Activated naive CD4-positive, alpha-beta T cell treated with anti-CD3 and anti-CD28 coated beads, Interleukin-2, amount 10 ng/mL, durations not matched to agents 7 days and 5 days (primary cell): ENCODE measurements at regions not wholly inside any gene's neighbourhood (a gene's known extent, or its start where the extent isn't known, plus 50 kb on each side); places are given as distances from the start of the nearest gene placed in this dataset.
A peak's percentile ranks its signal among the peaks of the same experiment; 100 is the strongest.

ENCODE experiments used
- CTCF ChIA-PET: fragments of 350-600 bp; sonication (Branson Sonifier 250); formaldehyde crosslinking; loops from one replicate; lab custom pipeline; 2021; ENCODE audit warnings: antibody characterized with exemption; lab: Charles Lee
- DNase-seq: peaks from one replicate; pipeline ENCODE4 v3.0.0-alpha.2; 2020
- H3K27ac Mint-ChIP-seq: one replicate; pipeline ENCODE4 v1.8.0; 2021; ENCODE audit warnings: mild to moderate bottlenecking, moderate library complexity, mixed read lengths
- H3K27me3 Mint-ChIP-seq: one replicate; pipeline ENCODE4 v1.8.0; 2021; ENCODE audit warnings: mild to moderate bottlenecking, mixed read lengths
- H3K36me3 Mint-ChIP-seq: one replicate; pipeline ENCODE4 v1.8.0; 2021; ENCODE audit warnings: mixed read lengths
- H3K4me1 Mint-ChIP-seq: one replicate; pipeline ENCODE4 v1.8.0; 2021; ENCODE audit warnings: mixed read lengths
- H3K4me3 Mint-ChIP-seq: one replicate; pipeline ENCODE4 v1.8.0; 2021; ENCODE audit warnings: mild to moderate bottlenecking, moderate library complexity, mixed read lengths
- H3K9me3 Mint-ChIP-seq: one replicate; pipeline ENCODE4 v1.8.0; 2021; ENCODE audit warnings: mixed read lengths

DNA sequence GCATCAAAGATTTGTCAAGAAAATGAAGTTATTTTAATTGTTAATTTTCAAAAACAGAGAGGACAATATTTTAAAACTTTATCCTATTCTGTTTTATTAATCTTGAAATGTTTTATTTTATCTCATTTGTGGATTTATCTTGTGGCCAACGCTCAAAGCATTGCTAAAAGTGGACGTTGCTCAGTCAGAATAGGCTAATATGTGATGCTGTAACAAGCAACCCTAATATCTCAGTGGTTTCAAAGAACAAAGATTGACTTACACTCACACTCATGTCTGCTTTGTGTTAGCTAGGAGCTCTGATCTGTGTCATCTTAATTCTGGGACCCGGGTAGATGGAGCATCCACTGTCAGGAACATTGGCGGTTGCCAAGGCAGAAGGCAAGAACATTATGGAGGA lies 86.0 kb upstream of the PLCL2 start:
- no peak overlapping the region for H3K27ac Mint-ChIP-seq

DNA sequence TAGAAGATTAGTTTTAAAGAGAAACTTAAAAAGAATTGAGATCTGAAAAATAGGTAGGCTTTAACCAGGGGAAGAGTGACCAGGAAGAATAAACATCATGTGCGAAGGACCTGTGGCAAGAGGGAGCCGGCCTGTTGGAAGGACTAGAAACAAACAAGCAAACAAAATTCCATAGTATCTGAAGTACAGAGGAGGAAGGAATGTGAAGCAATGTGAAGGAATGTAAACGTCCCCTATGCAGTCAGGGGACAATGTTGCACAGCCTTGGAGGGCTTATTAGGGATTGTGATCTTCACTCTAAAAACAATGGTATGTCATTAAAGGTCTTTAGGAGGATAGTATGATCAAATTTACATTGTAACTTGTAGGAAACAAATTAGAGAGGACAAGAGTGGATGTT lies 84.4 kb upstream of the PLCL2 start:
- CTCF ChIA-PET = no interaction called here
- Mint-ChIP-seq H3K4me1 (peaks cover 24% of the 10 kb centered on the region), H3K27me3 (peaks cover 4% of the 10 kb centered on the region), H3K9me3 (peaks cover 7% of the 10 kb centered on the region), H3K27ac (peak overlapping the region; percentile 6), H3K36me3 (peaks cover 2% of the 10 kb centered on the region), H3K4me3 (no peak overlapping the region)
- no peak for DNase-seq

More for the DNA sequence above, 86.0 kb upstream of the PLCL2 start:
- Mint-ChIP-seq H3K27me3 (peaks cover 4% of the 10 kb centered on the region), H3K4me1 (peaks cover 24% of the 10 kb centered on the region), H3K36me3 (peaks cover 2% of the 10 kb centered on the region), H3K4me3 (no peak overlapping the region), H3K9me3 (peaks cover 7% of the 10 kb centered on the region)
- CTCF ChIA-PET = no interaction called here
- DNase-seq = no peak

DNA sequence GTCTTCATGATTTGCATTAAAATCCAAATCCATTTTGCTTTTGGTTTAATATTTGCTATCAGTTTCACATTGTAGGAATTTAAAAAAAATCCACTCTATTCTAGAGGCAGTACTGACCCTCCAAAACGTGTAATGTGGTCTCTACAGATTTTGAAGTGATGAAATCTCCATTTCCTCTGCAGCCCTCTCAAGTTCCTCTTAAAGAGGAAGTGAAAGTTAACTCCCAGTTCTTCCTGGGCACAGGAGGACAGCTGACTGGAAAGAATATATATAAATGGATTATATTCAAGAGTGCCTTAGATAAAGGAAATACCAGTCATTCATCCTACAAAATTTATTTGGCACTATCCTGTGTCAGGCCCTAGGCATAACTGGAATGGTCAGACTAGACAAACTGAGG lies 83.5 kb upstream of the PLCL2 start:
- no peak overlapping the region for H3K4me3 Mint-ChIP-seq
- peaks cover 2% of the 10 kb centered on the region for H3K36me3 Mint-ChIP-seq
- CTCF ChIA-PET = no interaction called here
- H3K9me3 Mint-ChIP-seq = peaks cover 7% of the 10 kb centered on the region
- H3K4me1 Mint-ChIP-seq = peaks cover 24% of the 10 kb centered on the region
- H3K27ac Mint-ChIP-seq = no peak overlapping the region
- DNase-seq = no peak
- peaks cover 8% of the 10 kb centered on the region for H3K27me3 Mint-ChIP-seq

GRCh38 chr3:16801698-16802097 lies 83.1 kb upstream of the PLCL2 start:
- DNase-seq = no peak
- H3K4me1 Mint-ChIP-seq = peaks cover 24% of the 10 kb centered on the region
- no peak overlapping the region for H3K27ac Mint-ChIP-seq
- CTCF ChIA-PET = no interaction called here
- peaks cover 8% of the 10 kb centered on the region for H3K27me3 Mint-ChIP-seq
- no peak overlapping the region for H3K4me3 Mint-ChIP-seq
- H3K9me3 Mint-ChIP-seq = peaks cover 7% of the 10 kb centered on the region
- peaks cover 2% of the 10 kb centered on the region for H3K36me3 Mint-ChIP-seq

- Mint-ChIP-seq H3K36me3 (peaks cover 2% of the 10 kb centered on the region), H3K27ac (no peak overlapping the region), H3K4me1 (peaks cover 22% of the 10 kb centered on the region), H3K27me3 (peaks cover 10% of the 10 kb centered on the region), H3K9me3 (peaks cover 7% of the 10 kb centered on the region), H3K4me3 (no peak overlapping the region)
- DNase-seq = no peak
- CTCF ChIA-PET = interaction anchor here (0.5 kb wide), 1 partner anchor 212 kb away, joined by 3 read pairs; no protein-coding TSS in a partner anchor
Observed at GRCh38 chr3:16802389-16802788, 82.4 kb upstream of the PLCL2 start.

GRCh38 chr3:16803019-16803418 lies 81.7 kb upstream of the PLCL2 start:
- peaks cover 7% of the 10 kb centered on the region for H3K9me3 Mint-ChIP-seq
- peaks cover 21% of the 10 kb centered on the region for H3K4me1 Mint-ChIP-seq
- peaks cover 2% of the 10 kb centered on the region for H3K36me3 Mint-ChIP-seq
- no peak for DNase-seq
- H3K27me3 Mint-ChIP-seq = peaks cover 13% of the 10 kb centered on the region
- CTCF ChIA-PET = interaction anchor here (0.5 kb wide), 1 partner anchor 213 kb away, joined by 3 read pairs; no protein-coding TSS in a partner anchor
- H3K27ac Mint-ChIP-seq = no peak overlapping the region
- no peak overlapping the region for H3K4me3 Mint-ChIP-seq

DNA sequence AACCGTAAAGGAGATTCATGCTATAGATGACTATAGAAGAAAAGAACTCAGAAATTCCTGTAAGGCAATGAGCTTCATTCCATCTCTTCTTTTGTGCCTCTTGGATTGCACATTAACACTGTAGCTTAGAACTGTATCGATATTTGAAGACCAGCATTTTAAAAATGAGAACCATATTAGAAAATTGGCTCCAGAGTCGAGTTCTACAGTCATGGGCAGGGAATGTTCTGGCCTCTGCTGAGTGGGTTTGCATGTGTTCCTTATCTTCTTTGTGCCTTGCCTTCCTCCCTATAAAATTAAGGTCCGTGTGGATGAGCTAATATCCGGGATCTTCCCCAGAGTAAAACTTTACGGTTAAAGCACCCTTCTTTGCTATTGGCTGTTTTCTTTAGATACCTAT lies 77.4 kb upstream of the PLCL2 start:
- Mint-ChIP-seq H3K4me3 (no peak overlapping the region), H3K27ac (no peak overlapping the region), H3K4me1 (peaks cover 17% of the 10 kb centered on the region), H3K36me3 (no peaks in the 10 kb centered on the region), H3K9me3 (no peaks in the 10 kb centered on the region), H3K27me3 (peaks cover 21% of the 10 kb centered on the region)
- DNase-seq = no peak
- CTCF ChIA-PET = interaction anchor here (0.6 kb wide), 1 partner anchor 301 kb away, joined by 3 read pairs; no protein-coding TSS in a partner anchor

- H3K9me3 Mint-ChIP-seq = no peaks in the 10 kb centered on the region
- H3K27ac Mint-ChIP-seq = no peak overlapping the region
- H3K36me3 Mint-ChIP-seq = no peaks in the 10 kb centered on the region
- peaks cover 17% of the 10 kb centered on the region for H3K4me1 Mint-ChIP-seq
- CTCF ChIA-PET = interaction anchor here (0.7 to 1.1 kb wide), 2 partner anchors 44 to 425 kb away, joined by 3 read pairs; no protein-coding TSS in a partner anchor
- no peak for DNase-seq
- H3K4me3 Mint-ChIP-seq = no peak overlapping the region
- peaks cover 17% of the 10 kb centered on the region for H3K27me3 Mint-ChIP-seq
Observed at GRCh38 chr3:16808393-16809107, 76.2 kb upstream of the PLCL2 start.

DNA sequence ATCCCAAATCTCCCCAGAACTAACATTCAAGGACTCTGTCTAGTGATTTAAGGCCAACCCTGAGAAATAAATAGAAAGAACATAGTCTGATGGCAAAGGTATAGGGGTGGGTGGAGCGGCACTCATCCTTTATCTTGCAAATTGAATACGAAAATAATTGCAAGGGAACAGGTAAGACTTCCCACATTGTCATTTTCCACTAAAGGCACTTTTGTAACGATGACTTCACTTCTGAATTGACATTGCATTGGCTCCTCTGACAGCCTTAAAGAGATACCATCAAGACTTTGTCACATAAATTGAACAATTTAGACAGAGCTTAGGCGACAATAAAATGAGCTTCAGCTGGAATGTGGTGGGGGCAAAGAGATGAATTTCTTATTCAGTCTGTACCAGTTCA lies 75.3 kb upstream of the PLCL2 start:
- H3K36me3 Mint-ChIP-seq = no peaks in the 10 kb centered on the region
- H3K4me3 Mint-ChIP-seq = no peak overlapping the region
- no peak for DNase-seq
- H3K27me3 Mint-ChIP-seq = peaks cover 17% of the 10 kb centered on the region
- CTCF ChIA-PET = interaction anchor here (1.0 to 1.2 kb wide), 3 partner anchors 12 to 424 kb away, joined by 3 to 4 read pairs (median 3); no protein-coding TSS in a partner anchor
- H3K4me1 Mint-ChIP-seq = peaks cover 17% of the 10 kb centered on the region
- no peak overlapping the region for H3K27ac Mint-ChIP-seq
- peaks cover 3% of the 10 kb centered on the region for H3K9me3 Mint-ChIP-seq

- peaks cover 17% of the 10 kb centered on the region for H3K27me3 Mint-ChIP-seq
Observed at GRCh38 chr3:16809993-16810392, 74.8 kb upstream of the PLCL2 start.

GRCh38 chr3:16810593-16811367 lies 74.0 kb upstream of the PLCL2 start:
- peaks cover 4% of the 10 kb centered on the region for H3K9me3 Mint-ChIP-seq
- H3K27me3 Mint-ChIP-seq = peaks cover 16% of the 10 kb centered on the region
- H3K4me1 Mint-ChIP-seq = peaks cover 17% of the 10 kb centered on the region
- H3K4me3 Mint-ChIP-seq = no peak overlapping the region
- H3K36me3 Mint-ChIP-seq = no peaks in the 10 kb centered on the region
- CTCF ChIA-PET = interaction anchor here (1.0 kb wide), 1 partner anchor 73 kb away, joined by 3 read pairs; no protein-coding TSS in a partner anchor
- DNase-seq = no peak
- peak overlapping the region; percentile 12 for H3K27ac Mint-ChIP-seq

More at GRCh38 chr3:16809993-16810392, 74.8 kb upstream of the PLCL2 start:
- CTCF ChIA-PET = interaction anchor here (1.0 to 1.2 kb wide), 2 partner anchors 12 to 13 kb away, joined by 3 to 4 read pairs; no protein-coding TSS in a partner anchor
- no peak overlapping the region for H3K4me3 Mint-ChIP-seq
- H3K27ac Mint-ChIP-seq = no peak overlapping the region
- no peak for DNase-seq
- no peaks in the 10 kb centered on the region for H3K36me3 Mint-ChIP-seq
- H3K4me1 Mint-ChIP-seq = peaks cover 17% of the 10 kb centered on the region
- H3K9me3 Mint-ChIP-seq = peaks cover 4% of the 10 kb centered on the region

DNA sequence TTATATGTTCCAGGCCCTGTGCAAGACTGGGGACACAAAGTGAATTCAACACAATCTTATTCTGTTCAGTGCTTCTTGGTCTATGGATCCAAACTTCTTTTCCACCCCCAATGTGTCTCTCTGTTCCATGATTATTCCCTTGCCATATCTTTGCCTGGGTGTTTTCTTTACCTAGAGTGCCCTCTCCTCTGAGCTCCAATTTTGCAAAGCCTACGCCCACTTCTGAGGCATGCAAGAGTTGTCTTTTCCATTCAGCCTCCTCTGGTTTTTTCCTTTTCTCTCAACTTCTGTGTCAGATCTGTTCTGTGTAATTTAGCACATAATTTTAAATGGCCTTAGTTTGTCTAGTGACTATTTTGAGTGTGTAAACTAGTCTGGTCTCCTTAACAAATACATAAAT lies 72.8 kb upstream of the PLCL2 start:
- Mint-ChIP-seq H3K4me3 (no peak overlapping the region), H3K36me3 (no peaks in the 10 kb centered on the region), H3K4me1 (peaks cover 17% of the 10 kb centered on the region), H3K27me3 (peaks cover 17% of the 10 kb centered on the region), H3K27ac (no peak overlapping the region), H3K9me3 (peaks cover 4% of the 10 kb centered on the region)
- CTCF ChIA-PET = interaction anchor here (1.1 kb wide), 1 partner anchor 211 kb away, joined by 4 read pairs; no protein-coding TSS in a partner anchor
- DNase-seq = no peak

GRCh38 chr3:16813336-16813735 lies 71.4 kb upstream of the PLCL2 start:
- Mint-ChIP-seq H3K4me3 (no peak overlapping the region), H3K9me3 (peaks cover 4% of the 10 kb centered on the region), H3K27me3 (peaks cover 12% of the 10 kb centered on the region), H3K27ac (no peak overlapping the region), H3K36me3 (no peaks in the 10 kb centered on the region), H3K4me1 (peaks cover 17% of the 10 kb centered on the region)
- CTCF ChIA-PET = interaction anchor here (1.1 kb wide), 1 partner anchor 212 kb away, joined by 4 read pairs; no protein-coding TSS in a partner anchor
- no peak for DNase-seq

DNA sequence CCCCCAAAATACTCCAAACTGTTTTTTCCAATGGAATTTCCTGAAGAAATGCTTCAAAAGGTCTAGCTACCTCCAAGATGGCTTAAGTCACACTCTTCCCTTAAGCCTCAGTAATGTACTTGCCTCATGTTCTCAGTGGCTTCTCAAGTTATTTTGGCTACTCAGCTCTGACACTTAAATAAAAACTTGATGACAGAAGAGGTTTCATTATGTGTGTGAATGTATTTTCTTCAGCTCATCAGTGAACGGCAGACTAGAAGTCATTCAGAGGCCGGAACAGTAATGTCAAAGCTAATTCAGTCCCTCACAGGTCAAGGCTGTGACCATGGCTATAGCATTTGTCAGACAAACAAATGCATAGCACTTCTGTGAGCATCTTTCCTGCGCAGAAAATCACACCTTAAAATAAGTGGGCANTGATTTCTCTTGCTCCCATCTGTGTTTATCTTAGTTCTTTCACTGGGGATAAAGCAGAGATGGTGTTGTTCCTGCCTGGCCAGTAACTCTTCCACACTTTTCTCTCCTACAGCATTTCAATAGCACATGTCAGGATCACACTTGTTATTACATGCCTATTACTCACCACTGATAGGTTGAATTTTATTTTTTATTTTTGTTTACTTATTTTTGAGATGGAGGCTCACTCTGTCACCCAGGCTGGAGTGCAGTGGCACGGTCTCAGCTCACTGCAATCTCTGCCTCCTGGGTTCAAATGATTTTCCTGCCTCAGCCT lies 68.5 kb upstream of the PLCL2 start:
- DNase-seq = no peak
- Mint-ChIP-seq H3K27me3 (peaks cover 8% of the 10 kb centered on the region), H3K9me3 (peaks cover 15% of the 10 kb centered on the region), H3K4me1 (peaks cover 8% of the 10 kb centered on the region), H3K27ac (no peak overlapping the region), H3K4me3 (no peak overlapping the region), H3K36me3 (peaks cover 3% of the 10 kb centered on the region)
- CTCF ChIA-PET = no interaction called here
